ENCODE measurements at regions not wholly inside any gene's neighbourhood (a gene's known extent, or its start where the extent isn't known, plus 50 kb on each side); places are given as distances from the start of the nearest gene placed in this dataset.

DNA sequence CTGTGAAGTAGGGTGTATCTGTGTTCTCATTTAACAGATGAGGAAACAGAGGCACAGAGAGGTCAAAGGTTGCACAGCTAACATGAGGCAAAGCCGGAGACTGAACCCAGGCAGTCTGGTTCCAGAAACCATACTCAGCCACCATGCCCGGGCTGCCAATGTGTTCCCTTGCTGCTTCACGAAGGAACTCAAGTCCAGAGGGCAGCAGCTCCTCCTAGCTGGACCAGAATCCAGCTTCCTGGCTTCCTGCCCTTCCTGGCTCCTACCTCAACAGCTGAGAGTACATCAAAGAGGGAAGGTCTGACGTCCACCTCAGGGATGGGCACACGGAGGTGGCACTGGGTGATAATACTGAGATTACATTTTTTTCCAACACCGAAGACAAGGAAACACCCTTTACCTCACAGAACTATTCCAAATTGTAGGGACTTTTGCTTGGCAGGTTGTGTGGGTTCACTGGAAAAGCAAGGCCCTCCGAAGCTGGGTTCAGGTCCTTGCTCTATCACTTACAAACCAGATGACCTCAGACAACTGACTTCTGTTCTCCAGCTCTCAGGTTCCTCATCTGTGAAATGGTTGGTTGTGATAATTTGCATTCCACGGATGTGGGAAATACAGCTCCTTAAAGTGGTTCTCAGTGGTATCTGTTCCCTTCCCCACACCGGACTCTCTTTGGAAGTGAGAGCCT is 154.1 kb upstream of the ZMIZ1 start:
- POLR2A ChIA-PET, result no interaction called here
- Histone ChIP-seq H3K27ac (ENCODE audit: low read depth, low read length) (no peak overlapping the region), H3K27me3 (ENCODE audit: control insufficient read depth, insufficient read depth, low read length) (peaks cover 41% of the 10 kb centered on the region), H3K9me3 (ENCODE audit: control insufficient read depth, insufficient read depth, low read length) (no peaks in the 10 kb centered on the region; the same call in 1 of the 2 replicates), H3K4me3 (ENCODE audit: low read depth, low read length) (no peak overlapping the region)
- DNase-seq (ENCODE audit: low read depth, low spot score), result no peak
- CTCF ChIA-PET, result no interaction called here
- TF ChIP-seq, protein P1, sequence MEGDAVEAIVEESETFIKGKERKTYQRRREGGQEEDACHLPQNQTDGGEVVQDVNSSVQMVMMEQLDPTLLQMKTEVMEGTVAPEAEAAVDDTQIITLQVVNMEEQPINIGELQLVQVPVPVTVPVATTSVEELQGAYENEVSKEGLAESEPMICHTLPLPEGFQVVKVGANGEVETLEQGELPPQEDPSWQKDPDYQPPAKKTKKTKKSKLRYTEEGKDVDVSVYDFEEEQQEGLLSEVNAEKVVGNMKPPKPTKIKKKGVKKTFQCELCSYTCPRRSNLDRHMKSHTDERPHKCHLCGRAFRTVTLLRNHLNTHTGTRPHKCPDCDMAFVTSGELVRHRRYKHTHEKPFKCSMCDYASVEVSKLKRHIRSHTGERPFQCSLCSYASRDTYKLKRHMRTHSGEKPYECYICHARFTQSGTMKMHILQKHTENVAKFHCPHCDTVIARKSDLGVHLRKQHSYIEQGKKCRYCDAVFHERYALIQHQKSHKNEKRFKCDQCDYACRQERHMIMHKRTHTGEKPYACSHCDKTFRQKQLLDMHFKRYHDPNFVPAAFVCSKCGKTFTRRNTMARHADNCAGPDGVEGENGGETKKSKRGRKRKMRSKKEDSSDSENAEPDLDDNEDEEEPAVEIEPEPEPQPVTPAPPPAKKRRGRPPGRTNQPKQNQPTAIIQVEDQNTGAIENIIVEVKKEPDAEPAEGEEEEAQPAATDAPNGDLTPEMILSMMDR (IDR thresholded peaks at IDR 0.05; ENCODE audit: low read depth, low read length), result no peak

DNA sequence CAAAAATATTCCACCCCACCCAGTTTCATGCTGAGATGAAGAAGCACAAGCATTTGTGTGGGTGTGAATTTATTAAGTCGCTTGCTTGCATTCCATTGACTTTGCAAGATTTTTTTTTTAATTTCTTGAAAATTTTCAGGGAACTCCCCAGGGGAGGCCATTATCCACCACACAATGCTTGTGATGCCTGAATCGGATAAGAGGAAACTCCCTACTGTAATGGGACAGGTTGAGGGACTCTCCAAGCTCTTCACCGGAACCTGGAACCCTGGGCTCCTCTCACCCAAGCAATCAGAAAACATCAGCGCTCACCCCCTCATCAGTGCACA is 153.6 kb upstream of the ZMIZ1 start:
- CTCF ChIA-PET, result no interaction called here
- POLR2A ChIA-PET, result no interaction called here
- DNase-seq (ENCODE audit: low read depth, low spot score), result no peak
- Histone ChIP-seq H3K9me3 (ENCODE audit: control insufficient read depth, insufficient read depth, low read length) (no peaks in the 10 kb centered on the region; the same call in 1 of the 2 replicates), H3K27me3 (ENCODE audit: control insufficient read depth, insufficient read depth, low read length) (peaks cover 41% of the 10 kb centered on the region), H3K27ac (ENCODE audit: low read depth, low read length) (no peak overlapping the region), H3K4me3 (ENCODE audit: low read depth, low read length) (no peak overlapping the region)
- TF ChIP-seq, protein P1 (IDR thresholded peaks at IDR 0.05; ENCODE audit: low read depth, low read length), result no peak

DNA sequence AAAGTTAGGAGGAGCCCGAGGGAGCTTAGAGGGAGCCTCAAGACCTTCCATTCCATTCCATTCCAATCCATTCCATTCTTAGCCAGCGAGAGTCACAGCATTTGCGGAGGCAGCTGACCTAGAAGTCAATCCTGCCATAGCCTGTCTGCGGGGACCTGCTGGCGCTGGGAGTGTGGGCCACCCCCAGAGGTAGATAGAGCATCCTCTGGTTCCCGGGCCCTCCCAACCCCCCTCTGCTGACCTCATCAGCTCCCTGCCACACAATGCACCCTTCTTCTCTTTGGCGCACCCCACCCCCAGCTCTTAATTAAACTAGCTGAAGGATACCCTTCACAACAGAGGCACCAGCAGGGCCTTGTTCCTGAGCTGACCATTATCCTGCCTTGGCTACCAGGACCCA is 152.5 kb upstream of the ZMIZ1 start:
- no peak overlapping the region for H3K27ac ChIP-seq (ENCODE audit: low read depth, low read length)
- H3K9me3 ChIP-seq (ENCODE audit: control insufficient read depth, insufficient read depth, low read length), result no peaks in the 10 kb centered on the region; the same call in 1 of the 2 replicates
- CTCF ChIA-PET, result no interaction called here
- POLR2A ChIA-PET, result no interaction called here
- no peak overlapping the region for H3K4me3 ChIP-seq (ENCODE audit: low read depth, low read length)
- TF ChIP-seq, protein P1 (IDR thresholded peaks at IDR 0.05; ENCODE audit: low read depth, low read length), result no peak
- H3K27me3 ChIP-seq (ENCODE audit: control insufficient read depth, insufficient read depth, low read length), result peaks cover 40% of the 10 kb centered on the region
- no peak for DNase-seq (ENCODE audit: low read depth, low spot score)

DNA sequence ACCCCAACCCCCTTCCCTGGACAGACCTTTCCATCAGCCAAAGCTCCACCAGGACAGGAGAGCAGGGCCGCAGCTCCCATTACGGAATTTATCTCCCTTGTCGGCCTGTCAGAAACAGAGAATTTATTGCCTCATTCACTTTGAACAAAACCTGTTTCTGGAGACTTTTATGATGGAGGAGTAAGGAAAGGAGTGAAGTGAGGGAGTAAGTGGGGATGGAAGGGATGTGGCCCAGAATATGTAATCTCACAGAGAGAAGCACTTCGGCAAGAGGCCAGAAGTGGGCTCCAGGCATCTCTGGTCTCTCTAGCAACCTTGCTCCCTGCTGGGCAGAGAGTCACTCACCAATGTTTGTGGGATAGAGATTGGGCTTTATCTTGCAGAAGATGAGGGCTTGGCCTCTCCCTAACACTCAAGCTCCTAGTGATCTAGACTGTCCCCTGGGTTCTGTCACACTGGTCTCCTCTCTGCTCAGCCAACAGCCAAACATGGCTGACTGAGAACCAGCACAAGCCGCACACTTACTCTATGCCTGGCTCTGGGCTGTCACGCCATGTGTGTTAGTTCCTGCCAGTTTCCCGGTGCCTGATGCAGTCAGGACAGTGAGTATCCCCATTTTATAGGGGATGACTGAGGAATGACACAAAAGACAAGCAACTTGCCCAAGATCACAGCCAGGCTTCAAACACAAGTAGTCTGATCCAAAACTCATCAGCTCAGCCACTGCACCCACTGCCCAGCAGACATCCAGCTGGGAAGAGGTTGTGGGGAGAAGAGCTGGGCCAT is 149.4 kb upstream of the ZMIZ1 start:
- Histone ChIP-seq H3K27me3 (ENCODE audit: control insufficient read depth, insufficient read depth, low read length) (peaks cover 24% of the 10 kb centered on the region), H3K9me3 (ENCODE audit: control insufficient read depth, insufficient read depth, low read length) (no peaks in the 10 kb centered on the region), H3K4me3 (ENCODE audit: low read depth, low read length) (no peak overlapping the region), H3K27ac (ENCODE audit: low read depth, low read length) (no peak overlapping the region)
- DNase-seq (ENCODE audit: low read depth, low spot score), result no peak
- POLR2A ChIA-PET, result no interaction called here
- CTCF ChIA-PET, result interaction anchor here (0.9 kb wide), 1 partner anchor 872 kb away, joined by 3 read pairs; no protein-coding TSS in a partner anchor
- TF ChIP-seq, protein P1 (IDR thresholded peaks at IDR 0.05; ENCODE audit: low read depth, low read length), result no peak

DNA sequence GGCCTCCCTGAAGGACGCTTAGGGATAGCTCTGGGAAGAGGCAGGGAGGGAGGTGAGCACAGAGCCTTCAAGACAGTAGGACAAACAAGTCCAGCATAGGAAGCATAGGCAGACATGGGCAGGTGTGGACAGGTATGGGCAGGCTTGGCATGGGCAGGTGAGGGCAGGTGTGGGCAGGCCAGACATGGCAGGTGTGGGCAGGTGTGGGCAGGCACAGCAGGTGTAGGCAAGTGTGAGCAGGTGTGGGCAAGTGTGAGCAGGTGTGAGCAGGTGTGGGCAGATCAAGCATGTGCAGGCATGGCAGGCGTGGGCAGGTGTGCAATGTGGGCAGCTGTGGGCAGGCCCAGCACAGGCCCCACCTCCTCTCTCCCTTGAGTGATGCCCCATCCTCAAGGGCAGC is 148.8 kb upstream of the ZMIZ1 start:
- Histone ChIP-seq H3K27me3 (ENCODE audit: control insufficient read depth, insufficient read depth, low read length) (peaks cover 20% of the 10 kb centered on the region), H3K4me3 (ENCODE audit: low read depth, low read length) (no peak overlapping the region), H3K27ac (ENCODE audit: low read depth, low read length) (no peak overlapping the region), H3K9me3 (ENCODE audit: control insufficient read depth, insufficient read depth, low read length) (no peaks in the 10 kb centered on the region)
- DNase-seq (ENCODE audit: low read depth, low spot score), result no peak
- CTCF ChIA-PET, result interaction anchor here (0.6 kb wide), 1 partner anchor 141 kb away, joined by 3 read pairs; no protein-coding TSS in a partner anchor
- POLR2A ChIA-PET, result no interaction called here
- TF ChIP-seq, protein P1 (IDR thresholded peaks at IDR 0.05; ENCODE audit: low read depth, low read length), result no peak
